Right lobe of liver (tissue), 6 donors: ENCODE measurements at regions not wholly inside any gene's neighbourhood (a gene's known extent, or its start where the extent isn't known, plus 50 kb on each side); places are given as distances from the start of the nearest gene placed in this dataset.

ENCODE experiments used
- ATAC-seq, 4 donors: fragments of 200-7000 bp; cut with Tn5 transposase; one replicate each; pipeline ENCODE4 v1.9.1; 2020; ENCODE audit warnings: mild to moderate bottlenecking in 4 of 4, moderate library complexity in 4 of 4
- DNase-seq, 3 donors: peaks; one replicate each; pipeline ENCODE4 v3.0.0-alpha.2; 2020
- H3K27ac ChIP-seq, 3 donors: fragments of 200-600 bp; one replicate each; pipeline ENCODE4 v1.8.0; 2022
- H3K27me3 ChIP-seq, 2 donors: fragments of 200-600 bp; one replicate each; pipeline ENCODE4 v1.8.0; 2022
- H3K36me3 ChIP-seq, 4 donors: fragments of 200-600 bp; sonication (generic) in 1 of 4; one replicate each; pipeline versions ENCODE4 v1.5.1 to v1.8.0; 2017 to 2022; ENCODE audit warnings: control low read depth in 1 of 4
- H3K4me1 ChIP-seq, 4 donors: fragments of 200-600 bp; sonication (generic) in 1 of 4; one replicate each; pipeline versions ENCODE4 v1.5.1 to v1.8.0; 2017 to 2022; ENCODE audit warnings: control low read depth in 1 of 4
- H3K4me3 ChIP-seq, 3 donors: fragments of 200-600 bp; one replicate each; pipeline ENCODE4 v1.8.0; 2022
- H3K9me3 ChIP-seq, 4 donors: fragments of 200-600 bp; sonication (generic) in 1 of 4; one replicate each; pipeline versions ENCODE4 v1.5.1 to v1.8.0; 2017 to 2022; ENCODE audit warnings: control low read depth in 1 of 4
- CTCF ChIP-seq, 4 donors: fragments of 200-600 bp in 3 of 4; fragments of 450-650 bp in 1 of 4; IDR thresholded peaks; one replicate each; pipeline versions ENCODE4 v1.5.1 to v1.8.0; 2016 to 2022; ENCODE audit warnings: antibody characterized with exemption in 4 of 4, mild to moderate bottlenecking in 2 of 4
- POLR2A ChIP-seq: fragments of 450-650 bp; IDR thresholded peaks from one replicate; pipeline ENCODE4 v1.6.1; 2017; ENCODE audit warnings: antibody characterized with exemption, mild to moderate bottlenecking
- WGBS: methylation state at CpG from one replicate; pipeline ENCODE4 v1.1.6; 2018; ENCODE audit warnings: low coverage, low lambda C conversion rate; ENCODE audit not compliant: insufficient coverage; ENCODE audit errors: missing lambda C conversion rate; 5-methylcytosine and 5-hydroxymethylcytosine counted together
- intact Hi-C, 2 donors: fragments of 100-400 bp; cut with DNase I; formaldehyde crosslinking; loops; one replicate each; pipeline versions ENCODE4 v1.11.2 to v1.14.1; 2022
- donor health status: DM: no; HTN: yes; CAD: no.
- donor health status: DM: no; HTN: no; CAD: no.
- donor health status: DM: no; HTN: no; CAD: no.
- donor health status: DM: no; HTN: yes; CAD: no.
- donor health status: DM: no; HTN: yes; CAD: no.

DNA sequence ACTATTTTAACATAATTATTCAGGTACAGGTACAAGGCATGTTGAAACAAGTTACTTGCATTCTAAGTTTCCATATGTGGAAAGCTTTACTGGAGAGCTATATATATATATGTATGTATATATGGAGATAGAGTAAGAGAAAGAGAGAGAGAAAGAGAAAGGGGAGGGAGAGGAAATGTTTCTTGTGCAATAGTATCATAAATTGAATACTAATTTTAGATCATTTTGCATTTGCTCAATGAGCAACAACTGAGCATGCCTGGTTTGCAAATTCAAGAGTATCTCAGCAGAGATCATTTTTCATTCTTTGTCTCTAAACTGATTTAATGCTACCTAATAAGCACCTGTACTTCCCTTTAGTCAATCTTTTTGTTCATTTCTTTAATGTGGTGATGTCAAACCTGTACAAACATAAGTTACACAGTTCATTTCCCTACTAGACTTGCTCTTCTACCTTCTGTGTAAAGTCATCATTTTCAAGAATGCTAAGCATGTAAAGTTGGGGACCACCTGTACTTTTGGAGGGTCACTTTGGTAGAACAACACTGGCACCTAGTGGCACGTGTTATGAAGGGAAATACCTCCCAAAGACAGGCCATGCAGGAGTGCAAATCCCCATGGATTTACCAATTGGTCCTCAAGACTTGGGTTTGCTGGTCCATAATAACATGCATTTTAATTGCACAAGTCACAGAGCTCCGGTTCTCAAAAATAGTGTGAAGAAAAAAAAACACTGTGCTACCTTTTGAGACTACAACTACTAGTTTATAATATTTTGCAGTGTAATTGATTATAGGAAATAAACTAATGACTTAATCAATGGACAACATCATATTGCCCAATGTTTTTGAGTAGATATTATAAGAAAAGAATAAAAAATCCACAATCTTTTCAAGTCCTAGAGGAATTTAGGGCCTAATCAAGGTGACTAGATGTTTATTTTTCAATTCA lies 431.2 kb upstream of the IGFBP3 start:
- Histone ChIP-seq H3K36me3 (no peaks in the 10 kb centered on the region), H3K4me3 (no peak overlapping the region), H3K4me1 (no peaks in the 10 kb centered on the region), H3K9me3 (no peaks in the 10 kb centered on the region), H3K27ac (no peak overlapping the region), H3K27me3 (no peaks in the 10 kb centered on the region)
- TF ChIP-seq CTCF (IDR thresholded peaks at IDR 0.05) (peak; percentile 66 to 90 (median 74)), POLR2A (no peak)
- 10% methylated on average over 2 of the region's 2 CpGs for WGBS
- intact Hi-C loops = loop anchor here (5.0 kb wide), 2 partner anchors 430 to 435 kb away; partner anchors contain the start of gene IGFBP3 (in 1 of the 2)
- peak in 1 of 3 donors; percentile 54 for DNase-seq
- ATAC-seq = peak; percentile 79 to 93 (median 88)

DNA sequence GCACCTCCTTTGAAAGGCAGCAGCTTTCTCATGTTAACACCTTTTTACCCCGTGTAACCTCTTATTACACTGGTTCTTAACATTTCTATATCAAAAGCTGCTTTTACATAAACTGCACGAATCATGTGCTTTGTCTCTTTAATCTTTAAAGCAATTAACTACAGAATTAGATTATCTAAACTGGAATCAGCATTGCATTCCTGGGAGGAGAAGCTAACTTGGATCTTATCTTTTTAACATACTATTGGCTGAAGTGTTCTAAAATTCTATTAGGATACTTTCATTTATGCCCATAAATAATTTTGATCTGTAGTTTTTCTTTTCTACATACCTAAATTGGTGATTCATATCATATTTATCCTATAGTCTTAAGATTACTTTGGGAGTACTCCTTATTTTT lies 428.4 kb upstream of the IGFBP3 start:
- intact Hi-C loops = no loop called here
- Histone ChIP-seq H3K27ac (no peak overlapping the region), H3K4me3 (no peak overlapping the region), H3K4me1 (no peaks in the 10 kb centered on the region), H3K36me3 (no peaks in the 10 kb centered on the region), H3K27me3 (no peaks in the 10 kb centered on the region), H3K9me3 (no peaks in the 10 kb centered on the region)
- ATAC-seq = no peak
- no peak for TF ChIP-seq CTCF (IDR thresholded peaks at IDR 0.05)
- TF ChIP-seq POLR2A = no peak
- no peak for DNase-seq
- WGBS = 63% methylated on average over 2 of the region's 2 CpGs

- no peaks in the 10 kb centered on the region for H3K36me3 ChIP-seq
- H3K4me3 ChIP-seq = no peak overlapping the region
- intact Hi-C loops = no loop called here
- TF ChIP-seq POLR2A (no peak), CTCF (IDR thresholded peaks at IDR 0.05) (no peak)
- no peaks in the 10 kb centered on the region for H3K4me1 ChIP-seq
- DNase-seq (no peak), ATAC-seq (no peak)
- no peaks in the 10 kb centered on the region for H3K9me3 ChIP-seq
- 67% methylated on average over 3 of the region's 4 CpGs for WGBS
- H3K27ac ChIP-seq = no peak overlapping the region
- H3K27me3 ChIP-seq = no peaks in the 10 kb centered on the region
Measured at GRCh38 chr7:46344533-46344932, 423.5 kb upstream of the IGFBP3 start.

DNA sequence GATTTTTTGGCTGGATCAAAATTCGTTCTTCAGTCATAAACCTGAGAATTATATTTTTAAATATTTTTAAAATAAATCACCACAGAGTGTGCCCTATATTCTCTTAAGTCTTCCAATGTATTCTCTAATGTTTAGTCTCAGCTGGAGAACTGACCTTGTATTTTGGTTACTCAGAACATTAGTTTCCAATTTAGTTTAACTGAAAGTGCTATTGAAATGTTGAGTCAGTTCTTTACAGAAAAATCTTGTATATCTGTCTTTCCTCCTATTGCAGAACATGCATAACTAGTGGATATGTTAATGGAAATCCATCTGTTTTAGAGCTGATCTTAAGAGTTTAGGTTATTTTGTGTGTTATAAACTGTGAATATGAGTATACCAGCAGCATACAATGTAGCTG lies 422.7 kb upstream of the IGFBP3 start:
- no peaks in the 10 kb centered on the region for H3K9me3 ChIP-seq

More for the DNA sequence above, 422.7 kb upstream of the IGFBP3 start:
- H3K4me1 ChIP-seq = no peaks in the 10 kb centered on the region
- ATAC-seq (no peak), DNase-seq (no peak)
- H3K4me3 ChIP-seq = no peak overlapping the region
- intact Hi-C loops = no loop called here
- no peak overlapping the region for H3K27ac ChIP-seq
- no peak for TF ChIP-seq POLR2A
- no peak for TF ChIP-seq CTCF (IDR thresholded peaks at IDR 0.05)
- no peaks in the 10 kb centered on the region for H3K36me3 ChIP-seq
- H3K27me3 ChIP-seq = no peaks in the 10 kb centered on the region
- 75% methylated on average over 1 of the region's 1 CpG for WGBS
